ENCODE measurements at regions not wholly inside any gene's neighbourhood (a gene's known extent, or its start where the extent isn't known, plus 50 kb on each side); places are given as distances from the start of the nearest gene placed in this dataset.

- TF ChIP-seq CTCF (conservative IDR thresholded peaks at IDR 0.05) (no peak), ZFX (IDR thresholded peaks at IDR 0.05) (no peak)
Observed at GRCh38 chr13:83532809-83533208, 349.5 kb downstream of the SLITRK1 start.
